ENCODE measurements at regions not wholly inside any gene's neighbourhood (a gene's known extent, or its start where the extent isn't known, plus 50 kb on each side); places are given as distances from the start of the nearest gene placed in this dataset.

GRCh38 chr9:80516679-80517078 lies 944.9 kb downstream of the TLE4 start:
- peaks cover 2% of the 10 kb centered on the region for H3K9me3 ChIP-seq (ENCODE audit: low read depth)
- no peak overlapping the region for H3K4me3 Mint-ChIP-seq

DNA sequence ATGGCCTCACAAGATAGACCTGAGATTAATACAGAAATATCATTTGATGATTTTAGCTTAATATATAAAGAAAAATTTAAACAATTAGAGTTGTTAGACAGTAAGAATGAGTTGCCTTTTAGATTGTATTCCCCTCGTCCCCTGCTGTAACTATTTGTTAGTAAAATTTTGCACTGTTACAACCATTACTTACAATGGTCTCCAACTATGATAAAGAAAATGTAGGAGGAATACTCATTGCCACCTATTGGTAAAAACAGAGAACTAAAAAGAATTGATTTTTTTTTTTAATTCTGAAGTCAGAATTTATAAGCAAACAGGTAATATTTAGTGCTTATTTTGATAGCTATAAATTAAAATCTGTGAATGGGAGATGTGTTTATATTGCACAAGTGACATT lies 937.6 kb downstream of the TLE4 start:
- no peaks in the 10 kb centered on the region for H3K27me3 ChIP-seq
- Mint-ChIP-seq H3K9me3 (peaks cover 4% of the 10 kb centered on the region), H3K4me3 (no peak overlapping the region), H3K36me3 (no peaks in the 10 kb centered on the region), H3K4me1 (peaks cover 11% of the 10 kb centered on the region), H3K27ac (no peak overlapping the region), H3K27me3 (ENCODE audit: insufficient read depth, low read depth) (no peaks in the 10 kb centered on the region)
- H3K4me1 ChIP-seq = peaks cover 3% of the 10 kb centered on the region
- H2AFZ ChIP-seq (replicated peaks) = no peak overlapping the region
- no peak overlapping the region for H3K4me3 ChIP-seq
- H3K27ac ChIP-seq = no peak overlapping the region
- H3K4me2 ChIP-seq = no peak overlapping the region
- DNase-seq (ENCODE audit: low spot score) = no peak
- H3K79me2 ChIP-seq (ENCODE audit: low read depth) = no peaks in the 10 kb centered on the region
- H3K36me3 ChIP-seq = no peaks in the 10 kb centered on the region
- H4K20me1 ChIP-seq (ENCODE audit: low read depth) = no peaks in the 10 kb centered on the region
- no peak overlapping the region for H3K9ac ChIP-seq
- TF ChIP-seq, protein P1, sequence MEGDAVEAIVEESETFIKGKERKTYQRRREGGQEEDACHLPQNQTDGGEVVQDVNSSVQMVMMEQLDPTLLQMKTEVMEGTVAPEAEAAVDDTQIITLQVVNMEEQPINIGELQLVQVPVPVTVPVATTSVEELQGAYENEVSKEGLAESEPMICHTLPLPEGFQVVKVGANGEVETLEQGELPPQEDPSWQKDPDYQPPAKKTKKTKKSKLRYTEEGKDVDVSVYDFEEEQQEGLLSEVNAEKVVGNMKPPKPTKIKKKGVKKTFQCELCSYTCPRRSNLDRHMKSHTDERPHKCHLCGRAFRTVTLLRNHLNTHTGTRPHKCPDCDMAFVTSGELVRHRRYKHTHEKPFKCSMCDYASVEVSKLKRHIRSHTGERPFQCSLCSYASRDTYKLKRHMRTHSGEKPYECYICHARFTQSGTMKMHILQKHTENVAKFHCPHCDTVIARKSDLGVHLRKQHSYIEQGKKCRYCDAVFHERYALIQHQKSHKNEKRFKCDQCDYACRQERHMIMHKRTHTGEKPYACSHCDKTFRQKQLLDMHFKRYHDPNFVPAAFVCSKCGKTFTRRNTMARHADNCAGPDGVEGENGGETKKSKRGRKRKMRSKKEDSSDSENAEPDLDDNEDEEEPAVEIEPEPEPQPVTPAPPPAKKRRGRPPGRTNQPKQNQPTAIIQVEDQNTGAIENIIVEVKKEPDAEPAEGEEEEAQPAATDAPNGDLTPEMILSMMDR (IDR thresholded peaks at IDR 0.05) = peak; percentile 22
- TF ChIP-seq EZH2phosphoT487 (IDR thresholded peaks at IDR 0.05) = no peak
- no peaks in the 10 kb centered on the region for H3K9me3 ChIP-seq (ENCODE audit: low read depth)
- no peaks in the 10 kb centered on the region for H3F3A ChIP-seq (ENCODE audit: low read depth)

More at GRCh38 chr9:80516679-80517078, 944.9 kb downstream of the TLE4 start:
- no peak overlapping the region for H3K27ac Mint-ChIP-seq
- Histone ChIP-seq H3K27ac (no peak overlapping the region), H4K20me1 (ENCODE audit: low read depth) (no peaks in the 10 kb centered on the region), H3K27me3 (no peaks in the 10 kb centered on the region), H3K9ac (no peak overlapping the region), H3K4me2 (no peak overlapping the region), H3K79me2 (ENCODE audit: low read depth) (no peaks in the 10 kb centered on the region), H3F3A (ENCODE audit: low read depth) (no peaks in the 10 kb centered on the region), H3K36me3 (no peaks in the 10 kb centered on the region), H3K4me3 (no peak overlapping the region), H3K4me1 (no peaks in the 10 kb centered on the region), H2AFZ (replicated peaks) (no peak overlapping the region)
- H3K4me1 Mint-ChIP-seq = no peaks in the 10 kb centered on the region
- H3K9me3 Mint-ChIP-seq = peaks cover 32% of the 10 kb centered on the region
- no peaks in the 10 kb centered on the region for H3K27me3 Mint-ChIP-seq (ENCODE audit: insufficient read depth, low read depth)
- peaks cover 2% of the 10 kb centered on the region for H3K36me3 Mint-ChIP-seq
- TF ChIP-seq, protein P1 (IDR thresholded peaks at IDR 0.05) = no peak
- no peak for TF ChIP-seq EZH2phosphoT487 (IDR thresholded peaks at IDR 0.05)
- no peak for TF ChIP-seq EZH2 (IDR thresholded peaks at IDR 0.05)
- DNase-seq (ENCODE audit: low spot score) = no peak

DNA sequence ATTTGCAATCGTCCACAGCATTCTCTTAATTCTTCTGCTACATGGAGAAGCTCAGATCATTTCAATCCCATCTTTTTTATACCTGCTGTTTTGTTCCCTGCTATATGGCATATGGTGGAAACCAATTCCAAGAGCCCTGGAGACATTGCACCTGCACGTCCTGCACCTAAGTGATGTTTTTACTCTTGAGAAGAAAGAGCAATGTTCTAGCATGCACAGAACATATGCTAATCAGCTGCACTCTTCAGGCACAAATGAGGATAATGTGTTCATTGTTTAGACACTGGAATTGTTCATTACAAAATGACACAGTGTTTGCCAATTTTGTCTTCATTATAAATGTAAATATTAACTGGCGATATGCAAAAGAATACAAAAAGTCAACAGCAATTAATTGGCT lies 935.8 kb downstream of the TLE4 start:
- H3K27me3 ChIP-seq = no peaks in the 10 kb centered on the region
- H3K4me2 ChIP-seq = no peak overlapping the region
- peaks cover 21% of the 10 kb centered on the region for H3K4me1 Mint-ChIP-seq
- no peaks in the 10 kb centered on the region for H3K36me3 Mint-ChIP-seq
- H3K4me1 ChIP-seq = peaks cover 17% of the 10 kb centered on the region
- no peaks in the 10 kb centered on the region for H3F3A ChIP-seq (ENCODE audit: low read depth)
- H2AFZ ChIP-seq (replicated peaks) = no peak overlapping the region
- no peak overlapping the region for H3K9ac ChIP-seq
- DNase-seq (ENCODE audit: low spot score) = no peak
- no peak overlapping the region for H3K27ac ChIP-seq
- TF ChIP-seq, protein P1 (IDR thresholded peaks at IDR 0.05) = no peak
- no peak for TF ChIP-seq EZH2 (IDR thresholded peaks at IDR 0.05)
- TF ChIP-seq EZH2phosphoT487 (IDR thresholded peaks at IDR 0.05) = no peak
- no peaks in the 10 kb centered on the region for H3K9me3 Mint-ChIP-seq
- H3K9me3 ChIP-seq (ENCODE audit: low read depth) = no peaks in the 10 kb centered on the region
- no peaks in the 10 kb centered on the region for H4K20me1 ChIP-seq (ENCODE audit: low read depth)
- H3K27me3 Mint-ChIP-seq (ENCODE audit: insufficient read depth, low read depth) = no peaks in the 10 kb centered on the region
- no peaks in the 10 kb centered on the region for H3K36me3 ChIP-seq
- no peak overlapping the region for H3K4me3 Mint-ChIP-seq
- no peaks in the 10 kb centered on the region for H3K79me2 ChIP-seq (ENCODE audit: low read depth)
- H3K27ac Mint-ChIP-seq = no peak overlapping the region
- no peak overlapping the region for H3K4me3 ChIP-seq

Measured in neural progenitor cell (in vitro differentiated cells).